COLO668 (cell line): ENCODE measurements at regions not wholly inside any gene's neighbourhood (a gene's known extent, or its start where the extent isn't known, plus 50 kb on each side); places are given as distances from the start of the nearest gene placed in this dataset.

Experiments used
- DNase-seq: peaks from one replicate; lab custom pipeline; 2025; ENCODE audit not compliant: unreplicated experiment; lab: John Stamatoyannopoulos, UW

DNA sequence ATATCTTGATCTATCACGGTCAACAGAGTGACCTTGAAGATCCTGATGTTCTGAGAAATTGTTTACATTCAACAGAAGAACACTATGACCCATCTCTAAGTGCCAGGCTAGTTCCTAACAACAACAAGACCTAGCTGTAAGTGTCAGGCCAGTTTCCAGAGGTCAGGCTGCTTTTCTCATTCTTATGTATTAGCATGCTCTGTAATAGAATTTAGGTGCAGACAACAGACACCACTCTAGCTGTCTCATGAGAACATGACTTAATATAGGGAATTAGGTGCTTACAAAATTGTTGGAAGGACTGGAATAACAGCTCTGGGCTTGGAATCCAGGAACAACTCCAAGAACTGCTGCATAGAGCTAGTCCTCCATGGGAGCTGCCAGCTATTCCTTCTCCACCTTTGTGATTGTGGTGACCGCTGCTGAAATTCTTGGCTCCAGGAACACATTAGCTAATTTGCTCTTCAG, 138.7 kb downstream of the SNX18 start:
- DNase-seq: no peak

DNA sequence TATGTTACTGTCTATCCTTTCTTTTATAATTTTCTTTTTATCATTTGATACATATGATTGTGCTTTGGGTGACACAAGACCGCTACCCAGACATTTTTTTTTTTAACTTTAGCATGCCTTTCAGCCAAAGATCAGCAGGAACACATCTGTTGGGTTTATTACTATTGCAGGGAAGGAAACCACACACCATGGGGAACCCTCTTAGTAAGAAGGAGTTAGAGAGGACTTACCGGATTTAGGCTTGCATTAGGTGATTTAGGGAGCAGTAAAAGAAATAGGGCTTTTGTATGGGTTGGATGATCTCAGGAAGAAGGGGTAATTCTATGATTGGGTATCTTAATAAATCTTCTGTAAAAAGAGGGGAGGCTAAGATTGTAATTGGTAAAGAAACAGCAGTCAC, 138.2 kb downstream of the SNX18 start:
- no peak for DNase-seq

DNA sequence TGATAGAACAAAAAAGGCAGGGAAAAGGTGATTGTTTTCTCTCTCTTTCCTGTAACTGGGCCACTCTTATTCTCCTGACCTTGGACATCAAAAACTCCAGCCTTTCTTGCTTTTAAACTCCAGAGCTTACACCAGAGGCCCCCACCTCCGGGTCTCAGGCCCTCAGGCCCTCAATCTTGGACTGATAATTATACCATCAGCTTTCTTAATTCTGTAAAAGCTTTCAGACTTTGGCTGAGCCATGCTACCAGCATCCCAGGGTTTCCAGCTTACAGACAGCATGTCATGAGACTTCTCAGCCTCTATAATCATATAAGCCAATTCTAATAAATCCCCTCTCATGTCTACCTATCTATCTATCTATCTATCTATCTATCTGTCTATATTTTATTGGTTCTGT, 137.7 kb downstream of the SNX18 start:
- DNase-seq: no peak

DNA sequence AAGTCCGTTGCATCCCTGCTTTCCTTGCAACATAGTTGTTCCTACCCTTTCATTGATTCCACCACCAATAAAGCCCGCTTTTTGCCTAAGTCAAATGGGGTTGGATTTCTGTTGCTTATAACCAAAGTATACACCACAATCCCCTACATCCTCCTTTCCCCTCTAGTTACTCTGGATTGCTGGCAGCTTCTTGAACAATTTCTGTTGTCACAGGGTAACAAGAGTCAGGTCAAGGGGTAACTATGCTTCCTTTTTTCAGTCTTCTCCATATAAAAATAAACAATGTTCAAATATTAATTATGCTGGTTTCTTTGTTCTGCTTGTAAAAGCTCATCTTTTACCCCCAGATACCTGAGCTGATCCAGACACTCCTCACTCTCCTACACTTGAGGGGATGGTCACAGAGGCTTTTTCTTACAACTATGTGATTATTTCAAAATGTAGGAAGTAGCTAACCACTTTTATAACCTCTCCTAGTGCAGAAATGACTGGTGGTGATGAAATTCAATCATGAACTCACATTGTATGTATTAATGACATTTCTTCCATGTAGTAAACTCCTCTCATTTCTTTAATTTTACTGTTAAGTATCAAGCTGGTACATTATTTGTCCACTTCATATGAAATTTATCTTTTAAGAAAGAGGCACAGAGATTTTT, 136.5 kb downstream of the SNX18 start:
- DNase-seq: no peak

DNA sequence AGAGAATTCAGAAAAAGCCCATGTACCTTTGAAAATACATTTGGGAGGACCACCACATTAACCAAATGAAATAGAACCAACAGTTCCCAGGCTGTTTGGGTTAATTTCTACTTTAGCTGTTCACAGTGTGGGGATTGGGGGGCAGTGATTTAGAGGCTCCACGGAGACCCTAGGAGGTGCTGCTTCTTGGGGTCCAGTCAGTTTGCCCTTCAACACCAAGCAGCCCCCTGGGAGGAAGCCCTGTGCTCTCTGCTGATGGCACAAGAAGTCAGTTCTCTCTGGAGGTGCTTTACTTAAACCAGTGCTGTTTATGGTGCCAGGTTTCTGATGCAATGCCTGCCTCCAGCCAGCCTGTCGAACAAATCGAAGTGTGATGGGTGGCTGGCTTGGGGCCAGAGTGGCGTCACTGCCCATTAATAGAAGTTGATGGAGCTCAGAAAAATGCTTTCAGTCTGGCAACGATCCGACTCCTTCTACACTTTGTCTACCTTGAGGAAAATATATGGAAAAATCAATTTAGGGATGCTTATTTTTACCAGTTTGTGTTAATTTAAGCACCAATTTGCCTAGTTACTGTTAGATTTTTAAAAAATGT, 134.0 kb downstream of the SNX18 start:
- DNase-seq: no peak

DNA sequence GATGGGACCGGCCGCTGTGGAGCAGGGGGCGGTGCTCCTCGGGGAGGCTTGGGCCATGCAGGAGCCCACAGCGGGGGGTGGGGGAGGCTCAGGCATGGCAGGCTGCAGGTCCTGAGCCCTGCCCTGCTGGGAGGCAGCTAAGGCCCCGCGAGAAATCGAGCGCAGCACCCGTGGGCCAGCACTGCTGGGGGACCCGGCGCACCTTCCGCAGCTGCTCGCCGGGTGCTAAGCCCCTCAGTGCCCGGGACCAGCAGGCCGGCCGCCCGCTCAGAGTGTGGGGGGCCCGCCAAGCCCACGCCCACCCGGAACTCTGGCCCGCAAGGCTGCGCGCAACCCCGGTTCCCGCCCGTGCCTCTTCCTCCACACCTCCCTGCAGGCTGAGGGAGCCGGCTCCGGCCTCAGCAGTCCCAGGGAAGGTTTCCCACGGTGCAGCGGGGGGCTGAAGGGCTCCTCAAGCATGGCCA, 131.5 kb downstream of the SNX18 start:
- DNase-seq: no peak

DNA sequence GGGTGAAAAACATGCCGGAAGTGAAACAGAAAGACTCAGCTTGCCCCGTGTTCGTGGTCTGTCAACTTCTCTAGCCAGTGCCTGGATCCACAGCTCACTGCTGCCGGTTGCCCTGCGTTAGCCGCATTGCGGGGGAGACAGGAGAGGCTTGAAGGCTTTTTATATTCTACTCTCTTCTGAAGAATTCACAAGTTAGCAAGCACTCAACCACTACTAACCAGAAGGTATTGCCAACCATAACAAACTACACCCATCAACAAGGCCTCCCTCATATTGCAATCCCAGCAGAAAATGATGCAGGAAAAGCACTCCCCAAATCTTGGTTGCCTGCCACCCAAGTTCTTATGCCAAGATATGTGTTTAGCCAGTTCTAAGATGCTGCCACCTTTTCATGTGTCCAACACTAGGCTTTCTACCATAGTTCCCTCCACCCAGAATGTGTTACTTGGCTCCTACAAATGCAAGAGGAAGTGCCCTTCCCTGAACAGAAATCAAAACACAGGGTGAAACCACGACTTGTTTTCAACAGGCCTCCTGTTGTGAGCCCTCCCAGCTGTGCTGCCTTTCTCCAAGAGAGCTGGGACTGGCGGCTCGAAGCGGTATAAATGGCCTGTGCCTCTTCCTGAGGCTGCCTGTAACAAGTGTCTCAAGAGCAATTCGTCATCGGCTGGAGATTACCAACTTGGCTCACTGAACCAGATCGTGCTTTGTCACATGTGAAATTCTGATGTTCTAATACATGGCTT, 129.0 kb downstream of the SNX18 start:
- DNase-seq: peak; percentile 64

DNA sequence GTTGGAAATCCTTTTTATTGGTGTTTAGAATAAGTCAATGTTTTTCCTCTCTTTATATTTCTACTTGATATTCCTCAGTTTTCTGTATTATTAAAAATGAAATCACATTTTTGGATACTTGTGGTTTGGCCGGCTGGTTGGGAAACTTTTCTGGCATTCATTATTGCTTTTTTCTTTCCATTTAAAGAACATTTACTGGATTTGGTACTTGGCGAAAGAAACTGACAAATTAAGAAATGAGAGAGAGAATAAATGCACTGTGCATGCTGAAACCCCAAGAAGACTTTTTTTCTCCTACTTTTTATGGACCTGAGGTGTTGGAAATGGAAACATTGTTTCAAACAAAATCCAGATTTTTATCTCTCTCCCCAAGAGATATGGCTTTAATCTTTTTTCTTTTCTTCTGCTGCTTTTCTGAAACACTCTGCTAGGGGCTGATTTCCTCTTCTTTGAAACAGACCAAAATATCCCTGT, 128.4 kb downstream of the SNX18 start:
- no peak for DNase-seq

DNA sequence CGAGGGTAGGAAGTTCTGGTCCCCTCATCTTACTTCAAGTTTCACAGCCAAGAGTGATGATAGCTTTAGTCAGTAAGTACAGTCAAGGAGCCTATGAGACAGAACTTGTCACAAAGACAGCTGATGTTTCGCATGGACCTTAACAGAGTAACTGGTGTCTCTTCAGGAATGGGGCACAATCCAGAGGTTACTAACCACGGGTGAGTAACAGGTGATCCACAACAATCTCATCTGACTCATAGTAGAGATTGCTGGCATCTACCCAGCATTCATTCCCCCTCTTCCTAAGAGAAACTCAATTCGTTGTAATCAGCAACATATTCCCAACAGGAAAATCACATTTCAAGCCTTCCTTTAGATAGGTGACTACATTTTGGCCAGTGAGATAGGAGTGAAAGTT, 126.7 kb downstream of the SNX18 start:
- no peak for DNase-seq

DNA sequence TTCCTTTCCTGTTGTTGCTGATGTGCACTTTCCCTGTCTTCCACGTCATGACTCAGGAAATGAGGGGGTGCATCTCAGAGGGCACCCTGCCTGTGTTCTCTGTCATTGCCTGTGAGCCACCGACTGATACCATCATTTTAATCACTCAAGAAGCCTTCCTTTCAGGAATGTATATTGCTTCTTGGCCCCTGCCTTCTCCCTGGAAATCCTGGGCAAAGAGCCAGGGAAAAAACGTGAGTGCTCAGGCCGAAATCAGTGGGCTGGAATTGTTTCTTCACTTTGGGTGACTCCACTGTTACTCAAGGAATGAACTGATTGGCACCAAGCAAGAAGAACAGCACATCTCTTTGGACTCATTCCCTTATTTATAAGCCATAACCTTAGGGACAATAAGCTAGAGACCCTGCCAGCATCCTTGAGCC, 126.1 kb downstream of the SNX18 start:
- no peak for DNase-seq

DNA sequence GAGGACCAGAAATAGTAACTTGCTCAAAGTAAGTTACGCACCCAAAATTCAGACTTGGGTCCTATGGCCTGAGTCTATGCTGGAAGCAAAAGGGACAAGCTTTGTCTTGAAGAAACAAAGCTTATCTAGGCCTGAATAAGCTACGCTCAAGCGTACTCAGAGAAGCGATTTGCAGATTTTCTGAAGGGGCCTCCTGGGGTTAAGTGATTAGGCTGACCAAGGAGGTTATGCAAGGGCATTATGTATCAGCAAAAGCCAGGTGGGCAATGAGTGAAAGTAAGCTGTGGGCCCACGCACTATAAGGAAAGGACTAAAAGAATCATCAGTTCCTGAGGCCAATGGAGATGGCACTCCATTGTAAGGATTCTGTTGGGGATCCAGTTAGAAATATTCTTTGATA, 122.1 kb downstream of the SNX18 start:
- DNase-seq: no peak

DNA sequence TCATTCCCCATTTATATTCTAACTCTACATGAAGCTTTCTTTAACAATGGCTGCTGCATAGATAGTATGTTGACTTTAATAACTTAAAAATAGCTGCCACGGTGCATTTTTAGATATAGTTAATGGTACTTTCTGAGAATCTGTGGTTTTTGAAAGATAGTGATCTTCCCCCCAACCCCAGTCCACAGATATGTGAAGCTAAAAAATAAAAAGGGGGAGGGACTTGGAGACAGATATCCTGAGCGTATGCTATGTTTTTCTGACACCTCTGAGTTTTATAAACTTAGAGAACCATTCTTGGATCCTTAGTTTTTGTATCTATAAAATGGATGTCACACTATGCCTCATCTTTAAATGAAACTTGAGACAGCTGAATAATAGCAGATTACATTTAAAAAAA, 120.5 kb downstream of the SNX18 start:
- no peak for DNase-seq

DNA sequence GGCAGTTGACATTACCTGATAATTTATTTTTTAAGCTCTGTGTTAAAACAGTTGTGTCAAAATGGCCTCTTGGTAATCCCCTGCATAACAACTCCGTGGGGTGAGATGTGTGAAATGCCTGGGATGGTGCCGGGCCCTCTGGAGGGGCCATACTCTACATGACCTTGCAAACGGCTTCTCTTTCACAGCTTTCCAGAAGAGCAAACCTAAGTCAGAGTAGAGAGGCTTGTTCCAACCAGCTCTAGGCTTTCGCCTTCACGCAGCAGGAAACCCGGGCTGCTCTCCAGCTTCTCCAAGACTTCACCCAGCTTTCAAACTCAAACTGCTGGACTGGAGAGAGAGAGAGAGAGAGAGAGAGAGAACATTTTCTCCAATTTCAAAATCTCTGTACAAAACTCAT, 120.1 kb downstream of the SNX18 start:
- DNase-seq: no peak

DNA sequence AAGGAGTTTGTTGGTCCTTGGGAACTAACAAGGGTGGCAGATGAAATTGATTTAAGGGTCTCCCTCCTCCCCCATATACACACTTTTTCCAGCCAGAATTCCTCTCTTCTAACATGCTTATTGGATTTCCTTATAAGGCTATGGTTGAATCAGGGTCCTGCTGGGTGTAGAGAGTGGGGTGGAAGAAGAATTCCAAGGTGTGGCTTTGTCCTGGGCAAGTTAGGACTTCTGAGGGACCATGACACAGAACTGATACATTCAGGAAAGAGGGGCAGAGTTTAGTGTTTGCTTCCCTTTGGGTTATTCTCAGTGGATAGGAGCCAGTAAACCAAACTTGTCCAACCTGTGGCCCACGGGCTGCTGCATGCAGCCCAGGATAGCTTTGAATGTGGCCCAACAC, 116.5 kb downstream of the SNX18 start:
- no peak for DNase-seq

DNA sequence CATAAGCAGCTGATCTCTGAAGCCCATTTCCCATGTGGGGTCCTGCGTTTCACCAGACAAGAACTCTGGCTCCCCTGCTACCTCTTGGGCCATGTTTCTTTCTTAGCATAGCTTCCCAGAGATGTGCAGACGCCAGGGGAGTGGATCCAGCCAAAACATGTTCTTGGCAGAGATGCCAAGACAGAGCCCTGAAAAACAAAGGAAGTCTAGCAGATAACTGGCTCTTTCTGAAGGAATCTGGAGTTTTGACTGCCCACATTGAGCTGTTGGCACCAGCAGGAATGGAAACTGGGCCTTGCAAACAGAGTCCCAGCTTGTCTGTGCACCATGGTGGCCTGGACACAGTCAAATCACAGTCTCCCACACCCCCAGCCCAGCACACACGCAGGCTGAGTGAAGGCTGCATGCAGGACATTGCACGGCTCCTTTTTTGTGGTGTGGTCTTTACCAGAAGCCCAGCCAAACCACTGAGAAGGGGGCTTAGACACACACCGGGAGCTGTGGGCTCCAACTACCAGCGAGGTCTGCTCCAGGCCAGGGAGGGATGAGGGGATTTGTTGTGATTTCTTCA, 114.7 kb downstream of the SNX18 start:
- no peak for DNase-seq

DNA sequence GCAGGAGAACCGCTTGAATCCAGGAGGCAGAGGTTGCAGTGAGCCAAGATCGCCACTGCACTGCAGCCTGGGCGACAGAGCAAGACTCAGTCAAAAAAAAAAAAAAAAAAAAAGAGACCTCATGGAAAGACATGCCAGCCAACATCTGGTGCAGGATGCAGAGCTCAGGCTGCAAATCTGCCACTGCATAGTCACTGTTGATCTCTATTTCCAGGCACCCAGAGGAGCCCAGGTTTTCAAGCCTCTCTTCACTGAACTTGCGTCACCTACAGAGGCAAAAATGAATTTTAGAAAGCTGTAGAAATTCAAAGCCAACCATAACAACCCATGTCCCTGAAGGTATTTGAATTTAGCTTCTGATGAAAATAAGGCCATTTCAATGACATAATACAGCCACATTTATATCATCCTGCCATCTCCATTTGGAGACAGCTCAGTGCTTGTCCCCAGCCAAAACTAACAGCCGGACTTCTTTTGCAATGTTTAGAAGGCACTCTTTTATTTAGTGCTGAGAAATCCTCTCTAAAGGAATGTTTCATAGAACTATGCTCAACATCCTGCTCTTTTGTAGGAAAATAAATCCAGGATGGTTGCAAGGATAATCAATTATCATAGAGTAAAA, 113.3 kb downstream of the SNX18 start:
- DNase-seq: no peak

DNA sequence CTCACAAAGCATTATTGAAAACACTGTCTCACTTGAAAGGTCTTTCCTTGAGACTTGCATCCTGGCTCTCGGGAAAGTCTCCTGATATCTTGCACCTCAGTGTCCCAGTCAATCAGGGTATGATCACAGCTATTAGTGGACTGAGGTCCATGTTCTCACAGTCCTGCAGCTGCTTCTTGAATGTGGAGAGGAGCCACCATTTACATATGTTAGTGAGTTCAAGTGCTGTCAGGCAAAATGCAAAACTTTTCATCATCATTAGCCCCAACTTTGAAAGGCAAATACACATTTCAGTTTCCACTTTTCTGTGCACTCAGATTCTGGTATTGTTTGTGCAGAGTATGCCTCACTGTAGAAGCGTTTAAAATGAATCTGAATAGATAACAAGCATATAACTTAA, 111.6 kb downstream of the SNX18 start:
- DNase-seq: no peak

DNA sequence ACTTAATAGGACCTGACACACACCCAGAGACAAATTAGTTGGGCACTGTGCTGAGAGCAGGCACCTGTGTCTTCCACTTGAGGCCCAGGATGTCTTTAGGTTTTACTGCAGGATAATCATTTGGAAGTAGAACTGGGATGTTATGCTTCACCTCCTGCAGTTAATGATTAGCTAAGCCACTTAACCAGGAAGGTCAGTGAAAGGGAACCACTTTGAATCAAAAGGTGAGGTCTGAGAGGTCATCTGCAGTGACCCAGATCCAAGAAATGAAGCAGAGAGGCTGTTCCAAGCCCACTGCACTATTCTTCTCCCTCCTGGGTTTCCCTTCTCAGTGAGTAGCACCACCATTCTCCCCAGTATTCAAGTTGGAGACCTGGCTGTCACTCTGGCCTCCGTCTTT, 110.5 kb downstream of the SNX18 start:
- DNase-seq: peak; percentile 19

DNA sequence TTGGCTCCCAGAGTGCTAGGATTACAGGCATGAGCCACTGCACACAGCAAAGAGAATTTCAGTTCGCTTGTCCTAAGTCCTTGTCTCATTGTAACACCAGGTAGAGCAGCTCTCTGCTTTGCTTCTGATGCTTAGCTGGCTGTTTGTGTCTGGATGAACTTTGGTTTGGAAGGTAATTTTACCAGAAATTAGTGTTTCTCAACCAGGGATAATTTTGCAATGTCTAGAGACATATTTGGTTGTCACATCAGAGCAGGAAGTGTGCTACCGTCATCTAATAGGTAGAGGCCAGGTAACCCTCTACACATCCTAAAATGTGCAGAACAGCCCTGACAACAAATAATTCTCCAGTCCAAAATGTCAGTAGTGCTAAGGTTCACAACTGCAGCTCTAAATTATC, 108.8 kb downstream of the SNX18 start:
- no peak for DNase-seq

DNA sequence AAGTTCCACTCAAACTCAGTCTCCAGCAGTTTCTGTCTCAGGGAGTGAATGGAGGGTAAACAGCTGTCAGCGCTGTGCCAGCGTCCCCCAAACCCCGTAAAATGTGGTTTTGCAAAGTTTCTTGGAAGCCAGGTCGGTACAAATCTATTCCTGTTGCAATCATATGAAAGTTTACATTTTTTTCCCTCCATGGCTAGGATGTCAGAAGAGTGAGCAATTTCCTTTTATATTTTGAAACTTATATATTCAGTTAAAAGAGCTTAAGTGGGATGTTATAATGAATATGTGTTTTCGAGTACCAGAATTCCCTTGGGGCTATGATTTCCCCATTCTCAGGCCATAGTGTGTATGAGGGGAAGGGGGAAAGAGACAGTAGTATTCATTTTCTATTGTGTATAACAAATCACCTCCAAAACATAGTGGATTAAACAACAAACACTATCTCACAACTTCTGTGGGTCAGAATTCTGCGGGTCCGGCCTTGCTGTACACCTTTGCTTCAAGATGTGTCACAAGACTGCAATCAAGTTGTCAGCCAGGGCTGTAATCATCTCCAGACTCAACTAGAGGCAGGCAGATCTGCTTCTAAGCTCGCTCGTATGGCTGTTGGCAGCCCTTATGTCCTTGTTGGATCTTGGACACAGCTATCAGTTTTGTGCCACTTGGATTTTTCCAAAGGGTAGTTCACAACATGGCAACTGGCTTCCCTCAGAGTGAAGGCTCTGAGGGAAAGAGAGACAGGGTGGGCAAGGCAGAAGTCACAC, 107.4 kb downstream of the SNX18 start:
- DNase-seq: no peak

DNA sequence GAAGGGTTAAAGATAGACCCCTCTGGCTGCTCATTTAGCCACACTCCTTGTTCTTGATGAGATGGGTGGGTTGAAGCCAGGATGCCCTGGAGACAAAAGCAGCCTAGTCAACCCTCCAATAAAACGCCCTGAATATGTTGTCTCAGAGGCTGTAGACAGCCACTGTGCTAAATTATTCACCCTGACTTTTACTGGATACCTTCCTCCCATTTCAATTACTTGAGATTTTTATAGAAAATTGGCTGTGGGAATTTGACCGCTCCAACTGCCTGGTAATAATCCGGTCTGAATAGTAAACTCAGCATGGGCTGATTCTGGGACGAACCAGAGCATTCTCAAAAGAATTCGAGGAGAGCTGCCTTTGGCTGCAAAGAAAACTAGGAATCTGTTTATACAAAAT, 104.2 kb downstream of the SNX18 start:
- DNase-seq: no peak
